Thoracic aorta (tissue), 2 donors: ENCODE measurements at regions not wholly inside any gene's neighbourhood (a gene's known extent, or its start where the extent isn't known, plus 50 kb on each side); places are given as distances from the start of the nearest gene placed in this dataset.

ENCODE experiments used
- ATAC-seq: fragments of 150-250 bp; one replicate; pipeline ENCODE4 v1.8.0; 2017; ENCODE audit warnings: low read depth; ENCODE audit not compliant: insufficient number of reproducible peaks, low FRiP score
- DNase-seq: peaks from one replicate; pipeline ENCODE4 v3.0.0-alpha.2; 2020; ENCODE audit warnings: low spot score
- H3K27ac ChIP-seq, 2 donors: fragments of 200-600 bp; sonication (generic); 1 replicate in 1 of 2; 2 replicates in 1 of 2; pipeline ENCODE4 v1.5.1; 2016; ENCODE audit warnings: mild to moderate bottlenecking in 2 of 2, moderate library complexity in 2 of 2
- H3K27me3 ChIP-seq: fragments of 200-600 bp; sonication (generic); replicated peaks from 2 replicates; pipeline ENCODE4 v1.6.0; 2016; ENCODE audit warnings: mild to moderate bottlenecking; ENCODE audit not compliant: insufficient read depth
- H3K36me3 ChIP-seq: fragments of 200-600 bp; sonication (generic); one replicate; pipeline ENCODE4 v1.5.1; 2016
- H3K4me1 ChIP-seq, 2 donors: fragments of 200-600 bp; sonication (generic); 1 replicate in 1 of 2; 2 replicates in 1 of 2; pipeline versions ENCODE4 v1.5.1 to v1.6.0; 2016; ENCODE audit warnings: low read depth in 2 of 2, mild to moderate bottlenecking in 1 of 2; ENCODE audit not compliant: control insufficient read depth in 1 of 2
- H3K4me3 ChIP-seq: fragments of 200-600 bp; sonication (generic); 2 replicates; pipeline ENCODE4 v1.5.1; 2016; ENCODE audit warnings: mild to moderate bottlenecking
- H3K9me3 ChIP-seq: fragments of 200-600 bp; sonication (generic); 2 replicates; pipeline ENCODE4 v1.5.1; 2016
- CTCF ChIP-seq: fragments of 200-600 bp; sonication (generic); IDR thresholded peaks from one replicate; pipeline ENCODE4 v1.5.1; 2019; ENCODE audit warnings: antibody characterized with exemption

GRCh38 chr18:8943900-8944870 lies 158.3 kb upstream of the NDUFV2 start:
- Histone ChIP-seq H3K4me3 (no peak overlapping the region), H3K36me3 (no peaks in the 10 kb centered on the region), H3K27ac (no peak overlapping the region), H3K9me3 (peaks cover 2% of the 10 kb centered on the region), H3K27me3 (no peaks in the 10 kb centered on the region), H3K4me1 (no peaks in the 10 kb centered on the region)
- DNase-seq = no peak
- ATAC-seq = no peak
- TF ChIP-seq CTCF = no peak

- no peaks in the 10 kb centered on the region for H3K4me1 ChIP-seq
- H3K27ac ChIP-seq = no peak overlapping the region
- H3K36me3 ChIP-seq = no peaks in the 10 kb centered on the region
- no peak overlapping the region for H3K4me3 ChIP-seq
- DNase-seq = no peak
- no peak for ATAC-seq
- TF ChIP-seq CTCF = no peak
- H3K27me3 ChIP-seq = no peaks in the 10 kb centered on the region
- peaks cover 2% of the 10 kb centered on the region for H3K9me3 ChIP-seq
These were observed 157.6 kb upstream of the NDUFV2 start for GRCh38 chr18:8944871-8945245.

DNA sequence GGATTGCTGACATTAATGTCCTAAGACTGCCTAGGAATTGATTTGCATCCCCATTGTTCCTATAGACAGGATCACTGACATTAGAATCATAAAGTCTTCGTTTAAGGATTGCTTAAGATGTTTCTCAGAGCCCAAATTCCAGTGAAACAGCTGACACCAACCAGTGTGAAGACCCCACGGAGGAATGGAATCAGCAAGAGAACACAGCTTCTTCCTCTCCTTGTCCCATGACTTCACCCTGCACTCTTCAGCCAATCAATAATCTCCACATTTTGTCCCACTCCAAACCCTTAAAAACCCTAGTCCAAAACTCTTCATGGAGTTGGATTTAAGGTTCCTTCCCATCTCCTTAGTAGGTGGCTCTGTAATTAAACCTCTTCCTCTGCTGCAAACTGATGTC lies 157.0 kb upstream of the NDUFV2 start:
- H3K4me3 ChIP-seq = no peak overlapping the region

DNA sequence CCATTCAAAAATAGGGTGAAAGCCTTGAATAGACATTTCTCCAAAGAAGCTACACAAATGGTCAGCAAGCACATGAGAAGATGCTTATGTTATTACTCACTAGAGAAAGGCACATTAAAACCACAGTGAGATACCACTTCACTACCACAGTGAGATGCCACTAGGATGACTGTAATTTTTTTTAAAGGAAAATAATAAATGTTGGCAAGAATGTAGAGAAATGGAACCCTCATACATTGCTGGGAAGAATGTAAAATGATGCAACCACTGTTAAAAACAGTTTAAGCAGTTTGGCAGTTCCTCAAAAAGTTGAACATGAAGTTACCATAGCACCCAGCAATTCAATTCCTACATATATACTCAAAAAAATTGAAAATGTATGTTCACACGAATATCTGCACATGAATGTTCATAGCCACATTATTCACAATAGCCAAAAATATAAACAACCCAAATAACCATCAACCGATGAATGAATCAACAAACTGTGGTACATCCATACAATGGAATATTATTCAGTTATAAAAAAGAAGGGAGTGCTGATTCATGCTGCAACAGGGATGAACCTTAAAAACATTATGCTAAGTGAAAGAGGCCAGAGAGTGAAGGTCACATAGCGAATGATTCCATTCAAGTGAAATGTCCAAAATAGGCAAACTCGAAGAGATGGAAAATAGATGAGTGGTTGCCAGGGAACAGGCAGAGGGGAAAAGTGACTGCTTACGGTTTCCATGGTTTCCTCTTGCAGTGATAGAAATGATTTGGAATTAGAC lies 156.2 kb upstream of the NDUFV2 start:
- H3K4me3 ChIP-seq = no peak overlapping the region
- no peak for ATAC-seq
- no peak for TF ChIP-seq CTCF

More for the DNA sequence above, 157.0 kb upstream of the NDUFV2 start:
- H3K27ac ChIP-seq = no peak overlapping the region
- no peak for DNase-seq
- ATAC-seq = no peak
- no peak for TF ChIP-seq CTCF
- H3K4me1 ChIP-seq = no peaks in the 10 kb centered on the region
- H3K36me3 ChIP-seq = no peaks in the 10 kb centered on the region
- no peaks in the 10 kb centered on the region for H3K27me3 ChIP-seq
- peaks cover 2% of the 10 kb centered on the region for H3K9me3 ChIP-seq

DNA sequence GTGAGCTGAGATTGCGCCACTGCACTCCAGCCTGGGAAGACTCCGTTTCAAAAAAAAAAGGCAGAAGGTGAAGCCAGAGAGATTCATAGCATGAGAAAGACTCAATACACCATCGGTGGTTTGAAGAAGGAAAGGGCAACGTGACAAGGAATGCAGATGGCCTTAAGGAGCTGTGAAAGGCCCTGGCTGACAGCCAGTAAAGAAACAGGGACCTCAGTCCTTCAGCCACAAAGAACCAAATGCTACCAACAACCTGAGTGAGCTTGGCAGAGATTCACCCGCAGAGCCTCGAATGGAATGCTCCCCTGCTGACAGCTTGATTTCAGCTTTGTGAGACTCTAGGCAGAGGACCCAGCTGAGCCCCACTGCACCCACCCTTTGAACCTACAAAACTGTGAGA lies 154.9 kb upstream of the NDUFV2 start:
- Histone ChIP-seq H3K4me1 (no peaks in the 10 kb centered on the region), H3K36me3 (no peaks in the 10 kb centered on the region), H3K27me3 (no peaks in the 10 kb centered on the region), H3K9me3 (peaks cover 2% of the 10 kb centered on the region), H3K4me3 (no peak overlapping the region), H3K27ac (no peak overlapping the region)
- ATAC-seq (no peak), DNase-seq (no peak)
- no peak for TF ChIP-seq CTCF

More for the DNA sequence above, 156.2 kb upstream of the NDUFV2 start:
- no peaks in the 10 kb centered on the region for H3K4me1 ChIP-seq
- peaks cover 2% of the 10 kb centered on the region for H3K9me3 ChIP-seq
- H3K27ac ChIP-seq = no peak overlapping the region
- H3K27me3 ChIP-seq = no peaks in the 10 kb centered on the region
- no peaks in the 10 kb centered on the region for H3K36me3 ChIP-seq
- no peak for DNase-seq
